C4-2B (cell line): ENCODE measurements at regions not wholly inside any gene's neighbourhood (a gene's known extent, or its start where the extent isn't known, plus 50 kb on each side); places are given as distances from the start of the nearest gene placed in this dataset.

Experiments
- CTCF ChIP-seq: fragments of 450-650 bp; conservative IDR thresholded peaks from 2 replicates; pipeline ENCODE4 v1.5.1; 2017; ENCODE audit warnings: mild to moderate bottlenecking
- ZFX ChIP-seq: fragments of 450-650 bp; IDR thresholded peaks from 2 replicates; pipeline ENCODE4 v1.6.1; 2017

GRCh38 chr11:25787416-25787815 is 544.5 kb upstream of the ANO3 start:
- TF ChIP-seq CTCF = no peak
- TF ChIP-seq ZFX = no peak
